Stimulated activated CD8-positive, alpha-beta memory T cell treated with anti-CD3 and anti-CD28 coated beads, Interleukin-7, amount 100 ng/mL, for 4 hours (primary cell): ENCODE measurements at regions not wholly inside any gene's neighbourhood (a gene's known extent, or its start where the extent isn't known, plus 50 kb on each side); places are given as distances from the start of the nearest gene placed in this dataset.
"Not testable (repeated sequence)": the region's sequence is repeated elsewhere in the genome, so short reads cannot be mapped to it uniquely, and the experiment has no call there.

Experiments used
- DNase-seq, 2 donors: peaks; one replicate each; pipeline ENCODE4 v3.0.0-alpha.2; 2020; ENCODE audit warnings: low read depth in 2 of 2

GRCh38 chr22:47533961-47534803, 771.7 kb downstream of the TBC1D22A start:
- no peak for DNase-seq

GRCh38 chr22:47517062-47517461, 754.6 kb downstream of the TBC1D22A start:
- DNase-seq, result no peak

GRCh38 chr22:47515384-47516125, 753.1 kb downstream of the TBC1D22A start:
- DNase-seq, result no peak

- DNase-seq, result no peak
Observed at GRCh38 chr22:47512617-47513016, 750.2 kb downstream of the TBC1D22A start.

GRCh38 chr22:47504962-47505361, 742.5 kb downstream of the TBC1D22A start:
- DNase-seq, result no peak

GRCh38 chr22:47498969-47499495, 736.6 kb downstream of the TBC1D22A start:
- no peak for DNase-seq

GRCh38 chr22:47497666-47498065, 735.2 kb downstream of the TBC1D22A start:
- DNase-seq, result no peak

- no peak for DNase-seq
Observed at GRCh38 chr22:47495110-47495509, 732.7 kb downstream of the TBC1D22A start.

- DNase-seq, result not testable (repeated sequence)
Observed at GRCh38 chr22:47488131-47488530, 725.7 kb downstream of the TBC1D22A start.

GRCh38 chr22:47486569-47487312, 724.3 kb downstream of the TBC1D22A start:
- DNase-seq, result no peak

GRCh38 chr22:47484960-47485569, 722.6 kb downstream of the TBC1D22A start:
- no peak for DNase-seq

GRCh38 chr22:47476231-47476630, 713.8 kb downstream of the TBC1D22A start:
- DNase-seq, result no peak

GRCh38 chr22:47474895-47475294, 712.4 kb downstream of the TBC1D22A start:
- no peak for DNase-seq

- DNase-seq, result no peak
Observed at GRCh38 chr22:47474464-47474863, 712.0 kb downstream of the TBC1D22A start.

GRCh38 chr22:47472636-47473035, 710.2 kb downstream of the TBC1D22A start:
- DNase-seq, result no peak

- no peak for DNase-seq
Observed at GRCh38 chr22:47471406-47471805, 709.0 kb downstream of the TBC1D22A start.

- DNase-seq, result no peak
Observed at GRCh38 chr22:47465809-47466208, 703.4 kb downstream of the TBC1D22A start.

GRCh38 chr22:47465222-47465621, 702.8 kb downstream of the TBC1D22A start:
- no peak for DNase-seq

GRCh38 chr22:47463220-47463619, 700.8 kb downstream of the TBC1D22A start:
- no peak for DNase-seq

- DNase-seq, result no peak
Observed at GRCh38 chr22:47460861-47461260, 698.4 kb downstream of the TBC1D22A start.

GRCh38 chr22:47460176-47460575, 697.7 kb downstream of the TBC1D22A start:
- no peak for DNase-seq

- no peak for DNase-seq
Observed at GRCh38 chr22:47458348-47458747, 695.9 kb downstream of the TBC1D22A start.
